Psoas muscle (tissue), 7 donors: ENCODE measurements at regions not wholly inside any gene's neighbourhood (a gene's known extent, or its start where the extent isn't known, plus 50 kb on each side); places are given as distances from the start of the nearest gene placed in this dataset.

ENCODE experiments used
- ATAC-seq, 4 donors: fragments of 200-7000 bp; cut with Tn5 transposase; one replicate each; pipeline ENCODE4 v1.9.1; 2020; ENCODE audit warnings: moderate library complexity in 3 of 4, mild to moderate bottlenecking in 2 of 4
- DNase-seq, 2 donors: peaks; one replicate each; pipeline ENCODE4 v3.0.0-alpha.2; 2020
- H3K27ac ChIP-seq: fragments of 200-600 bp; one replicate; pipeline ENCODE4 v1.8.0; 2022
- H3K27me3 ChIP-seq, 3 donors: fragments of 200-600 bp in 1 of 3; one replicate each; pipeline versions ENCODE4 v1.6.1 to v1.8.0; 2013 to 2022; ENCODE audit warnings: low read length in 2 of 3, mild to moderate bottlenecking in 2 of 3, moderate library complexity in 1 of 3; ENCODE audit not compliant: insufficient read depth in 3 of 3
- H3K36me3 ChIP-seq, 2 donors: fragments of 200-600 bp in 1 of 2; one replicate each; pipeline versions ENCODE4 v1.6.1 to v1.8.0; 2013 to 2022; ENCODE audit warnings: low read depth in 1 of 2, mild to moderate bottlenecking in 1 of 2, moderate library complexity in 1 of 2; ENCODE audit not compliant: insufficient read depth in 1 of 2
- H3K4me1 ChIP-seq: fragments of 200-600 bp; one replicate; pipeline ENCODE4 v1.8.0; 2022
- H3K4me3 ChIP-seq: fragments of 200-600 bp; one replicate; pipeline ENCODE4 v1.8.0; 2022; ENCODE audit warnings: mild to moderate bottlenecking
- H3K9me3 ChIP-seq: fragments of 200-600 bp; one replicate; pipeline ENCODE4 v1.8.0; 2022
- CTCF ChIP-seq: fragments of 200-600 bp; IDR thresholded peaks from one replicate; pipeline ENCODE4 v1.8.0; 2022; ENCODE audit warnings: antibody characterized with exemption
- WGBS, 3 donors: extraction: QIAGEN DNeasy Blood & Tissue Kit; methylation state at CpG; one replicate each; pipeline versions ENCODE4 v1.1.6 to v1.1.7; 2013; 5-methylcytosine and 5-hydroxymethylcytosine counted together
- intact Hi-C, 2 donors: fragments of 100-400 bp; cut with DNase I; formaldehyde crosslinking; loops; one replicate each; pipeline versions ENCODE4 v1.11.0 to v1.14.2; 2022
- donor health status: healthy with polysubstance abuse.
- donor health status: DM: no; HTN: no; CAD: no; lungs with moderate emphysema.
- donor health status: Bipolar disorder and iron deficiency.
- donor health status: healthy.
- donor health status: DM: yes; HTN: yes; CAD: no.
- donor health status: DM: no; HTN: no; CAD: no.
- donor health status: DM: yes; HTN: yes; CAD: no.

GRCh38 chr1:232340446-232340845 lies 289.5 kb downstream of the SIPA1L2 start:
- no peak for TF ChIP-seq CTCF
- ATAC-seq (no peak), DNase-seq (no peak)
- no peaks in the 10 kb centered on the region for H3K4me1 ChIP-seq
- no peak overlapping the region for H3K4me3 ChIP-seq
- H3K36me3 ChIP-seq = no peaks in the 10 kb centered on the region
- H3K27me3 ChIP-seq = no peaks in the 10 kb centered on the region
- no peaks in the 10 kb centered on the region for H3K9me3 ChIP-seq
- WGBS, 3 donors = 82 to 90% (median 86%) methylated on average over 4 of the region's 4 CpGs
- H3K27ac ChIP-seq = no peak overlapping the region
- intact Hi-C loops = no loop called here

GRCh38 chr1:232339073-232339472 lies 290.9 kb downstream of the SIPA1L2 start:
- intact Hi-C loops = loop anchor here in 1 of 2 donors (5.0 kb wide), 1 partner anchor 38 kb away; no protein-coding TSS in a partner anchor
- no peaks in the 10 kb centered on the region for H3K4me1 ChIP-seq
- H3K36me3 ChIP-seq = no peaks in the 10 kb centered on the region
- peaks cover 0 to 2% (median 0%) of the 10 kb centered on the region in 3 donors for H3K27me3 ChIP-seq
- 47 to 62% (median 58%) methylated on average over 2 of the region's 2 CpGs for WGBS, 3 donors
- no peak overlapping the region for H3K4me3 ChIP-seq
- no peak for ATAC-seq
- H3K9me3 ChIP-seq = no peaks in the 10 kb centered on the region
- no peak overlapping the region for H3K27ac ChIP-seq
- no peak for DNase-seq
- TF ChIP-seq CTCF = no peak

- Histone ChIP-seq H3K27me3 (peaks cover 0 to 3% (median 0%) of the 10 kb centered on the region in 3 donors), H3K9me3 (no peaks in the 10 kb centered on the region), H3K4me1 (no peaks in the 10 kb centered on the region), H3K36me3 (no peaks in the 10 kb centered on the region), H3K27ac (no peak overlapping the region), H3K4me3 (no peak overlapping the region)
- no peak for TF ChIP-seq CTCF
- DNase-seq (no peak), ATAC-seq (no peak)
- 62 to 75% (median 74%) methylated on average over 4 of the region's 4 CpGs for WGBS, 3 donors
- intact Hi-C loops = loop anchor here in 1 of 2 donors (5.0 kb wide), 1 partner anchor 41 kb away; no protein-coding TSS in a partner anchor
Measured at GRCh38 chr1:232335741-232336293, 294.1 kb downstream of the SIPA1L2 start.

- Histone ChIP-seq H3K9me3 (no peaks in the 10 kb centered on the region), H3K4me3 (no peak overlapping the region), H3K36me3 (no peaks in the 10 kb centered on the region), H3K4me1 (no peaks in the 10 kb centered on the region), H3K27me3 (peaks cover 0 to 3% (median 0%) of the 10 kb centered on the region in 3 donors), H3K27ac (no peak overlapping the region)
- intact Hi-C loops = loop anchor here in 1 of 2 donors (5.0 kb wide), 1 partner anchor 42 kb away; no protein-coding TSS in a partner anchor
- no peak for DNase-seq
- 90 to 92% (median 90%) methylated on average over 7 of the region's 7 CpGs for WGBS, 3 donors
- TF ChIP-seq CTCF = no peak
- no peak for ATAC-seq
Measured at GRCh38 chr1:232335261-232335660, 294.7 kb downstream of the SIPA1L2 start.

GRCh38 chr1:232334811-232335210 lies 295.1 kb downstream of the SIPA1L2 start:
- no peak overlapping the region for H3K27ac ChIP-seq
- intact Hi-C loops = loop anchor here in 1 of 2 donors (5.0 kb wide), 1 partner anchor 42 kb away; no protein-coding TSS in a partner anchor
- 87 to 92% (median 92%) methylated on average over 10 of the region's 10 CpGs for WGBS, 3 donors

More at GRCh38 chr1:232334811-232335210, 295.1 kb downstream of the SIPA1L2 start:
- Histone ChIP-seq H3K4me1 (no peaks in the 10 kb centered on the region), H3K4me3 (no peak overlapping the region), H3K9me3 (no peaks in the 10 kb centered on the region), H3K36me3 (no peaks in the 10 kb centered on the region), H3K27me3 (peaks cover 0 to 3% (median 0%) of the 10 kb centered on the region in 3 donors)
- DNase-seq (no peak), ATAC-seq (no peak)
- TF ChIP-seq CTCF = no peak
